GM12891 (cell line): ENCODE measurements at regions not wholly inside any gene's neighbourhood (a gene's known extent, or its start where the extent isn't known, plus 50 kb on each side); places are given as distances from the start of the nearest gene placed in this dataset.

Experiments used
- POLR2A ChIP-seq: IDR thresholded peaks from 2 replicates; pipeline ENCODE4 v1.6.1; 2011; ENCODE audit warnings: low read depth, low read length, control low read depth
- POLR2AphosphoS5 ChIP-seq: IDR thresholded peaks from 2 replicates; pipeline ENCODE4 v1.6.1; 2011; ENCODE audit warnings: low read depth, low read length, control low read depth
- SPI1 ChIP-seq: IDR thresholded peaks from 2 replicates; pipeline ENCODE4 v1.6.1; 2011; ENCODE audit warnings: low read depth, low read length, control low read depth
- TAF1 ChIP-seq: IDR thresholded peaks from 2 replicates; pipeline ENCODE4 v1.6.1; 2011; ENCODE audit warnings: low read depth, low read length, control low read depth

- TF ChIP-seq TAF1 (no peak), POLR2A (no peak), SPI1 (no peak), POLR2AphosphoS5 (no peak)
These were observed 144.5 kb downstream of the CYP26B1 start for GRCh38 chr2:72003124-72003523.
